D721Med (cell line): ENCODE measurements at regions not wholly inside any gene's neighbourhood (a gene's known extent, or its start where the extent isn't known, plus 50 kb on each side); places are given as distances from the start of the nearest gene placed in this dataset.

Experiments
- DNase-seq: peaks from one replicate; pipeline ENCODE4 v3.0.0; 2011; ENCODE audit warnings: low spot score; ENCODE audit not compliant: insufficient read length
- FAIRE-seq: peaks from 2 replicates; lab custom pipeline; 2011; peaks lifted over from hg19 to GRCh38; lab: Jason Lieb, UNC
- TF ChIP-seq, protein P1 (sequence below): IDR thresholded peaks from 2 replicates; pipeline ENCODE4 v1.5.1; 2012; ENCODE audit warnings: mild to moderate bottlenecking, control low read depth; ENCODE audit not compliant: insufficient read depth; ENCODE audit errors: missing control alignments

DNA sequence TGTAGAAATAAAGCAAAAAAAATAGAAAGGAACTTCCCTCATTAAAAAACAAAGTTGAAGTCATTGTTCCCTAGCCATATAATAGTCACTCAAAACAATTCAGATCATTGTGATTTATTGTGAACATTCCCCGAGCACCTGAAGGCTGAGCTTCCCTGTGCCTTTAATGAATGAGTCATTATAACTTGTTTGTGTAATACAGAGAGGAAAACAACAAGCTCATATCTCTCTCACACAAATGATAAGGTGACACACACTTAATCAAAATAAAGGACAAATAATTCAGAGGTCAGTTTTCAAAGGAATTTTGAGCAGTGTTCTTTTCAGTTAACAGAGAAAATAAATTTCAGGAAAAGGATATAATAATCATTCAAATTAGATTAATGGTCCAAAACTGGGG lies 326.2 kb downstream of the DUSP10 start:
- no peak for DNase-seq
- no peak for FAIRE-seq
- TF ChIP-seq, protein P1, sequence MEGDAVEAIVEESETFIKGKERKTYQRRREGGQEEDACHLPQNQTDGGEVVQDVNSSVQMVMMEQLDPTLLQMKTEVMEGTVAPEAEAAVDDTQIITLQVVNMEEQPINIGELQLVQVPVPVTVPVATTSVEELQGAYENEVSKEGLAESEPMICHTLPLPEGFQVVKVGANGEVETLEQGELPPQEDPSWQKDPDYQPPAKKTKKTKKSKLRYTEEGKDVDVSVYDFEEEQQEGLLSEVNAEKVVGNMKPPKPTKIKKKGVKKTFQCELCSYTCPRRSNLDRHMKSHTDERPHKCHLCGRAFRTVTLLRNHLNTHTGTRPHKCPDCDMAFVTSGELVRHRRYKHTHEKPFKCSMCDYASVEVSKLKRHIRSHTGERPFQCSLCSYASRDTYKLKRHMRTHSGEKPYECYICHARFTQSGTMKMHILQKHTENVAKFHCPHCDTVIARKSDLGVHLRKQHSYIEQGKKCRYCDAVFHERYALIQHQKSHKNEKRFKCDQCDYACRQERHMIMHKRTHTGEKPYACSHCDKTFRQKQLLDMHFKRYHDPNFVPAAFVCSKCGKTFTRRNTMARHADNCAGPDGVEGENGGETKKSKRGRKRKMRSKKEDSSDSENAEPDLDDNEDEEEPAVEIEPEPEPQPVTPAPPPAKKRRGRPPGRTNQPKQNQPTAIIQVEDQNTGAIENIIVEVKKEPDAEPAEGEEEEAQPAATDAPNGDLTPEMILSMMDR, result no peak

DNA sequence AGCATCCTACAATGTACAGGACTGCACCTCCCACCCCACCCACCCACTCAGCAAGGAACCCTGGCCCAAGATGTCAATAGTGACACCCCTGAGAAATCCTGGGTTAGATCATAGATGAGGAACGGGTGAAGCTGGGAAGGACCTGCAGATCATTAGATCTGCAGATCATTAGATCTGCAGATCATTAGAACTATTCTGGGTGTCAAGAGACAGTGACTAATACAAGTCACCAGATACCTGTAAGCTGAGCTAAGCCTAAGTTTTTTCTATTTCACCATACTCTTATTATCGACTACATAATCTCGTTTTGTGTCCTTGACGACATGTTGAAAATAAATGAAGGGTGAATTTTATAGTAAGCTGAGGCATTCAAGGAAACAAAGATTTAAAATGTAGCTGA lies 325.7 kb downstream of the DUSP10 start:
- no peak for DNase-seq
- FAIRE-seq, result peak; percentile 92
- TF ChIP-seq, protein P1, result no peak

DNA sequence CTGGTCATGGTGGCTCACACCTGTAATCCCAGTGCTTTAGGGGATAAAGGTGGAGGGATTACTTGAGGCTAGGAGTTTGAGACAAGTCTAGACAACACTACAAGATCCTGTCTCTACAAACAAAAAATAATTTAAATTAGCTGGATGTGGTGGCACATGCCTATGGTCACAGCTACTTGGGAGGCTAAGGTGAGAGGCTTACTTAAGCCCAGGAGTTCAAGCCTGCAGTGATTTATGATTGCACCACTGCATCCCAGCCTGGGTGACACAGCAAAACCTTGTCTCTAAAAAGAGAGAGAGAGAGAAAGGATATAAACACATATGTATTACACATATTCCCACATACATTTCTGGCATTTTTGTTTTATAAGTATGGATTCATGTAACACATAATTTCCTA lies 325.2 kb downstream of the DUSP10 start:
- TF ChIP-seq, protein P1, result no peak
- FAIRE-seq (peak; percentile 84), DNase-seq (no peak)

DNA sequence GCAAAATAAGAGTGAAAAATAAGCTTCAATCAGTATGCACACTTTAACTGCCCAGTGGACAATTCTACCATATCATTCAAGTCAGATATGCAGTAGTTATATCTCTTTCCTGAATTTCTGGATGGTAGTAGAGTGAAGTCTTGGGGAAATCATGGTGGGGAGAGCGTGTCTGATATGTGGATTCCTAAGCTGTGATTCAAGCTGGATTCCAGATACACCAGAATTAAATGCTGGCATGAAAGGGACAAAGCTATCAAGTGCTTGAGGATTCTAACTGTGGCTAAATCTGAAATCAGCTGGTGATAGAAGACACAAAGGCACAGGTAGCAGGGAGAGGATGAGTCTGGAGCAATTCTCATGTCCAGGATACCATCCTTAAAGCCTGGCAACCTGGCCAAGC lies 323.5 kb downstream of the DUSP10 start:
- TF ChIP-seq, protein P1, result no peak
- DNase-seq, result no peak
- peak; percentile 82 for FAIRE-seq

DNA sequence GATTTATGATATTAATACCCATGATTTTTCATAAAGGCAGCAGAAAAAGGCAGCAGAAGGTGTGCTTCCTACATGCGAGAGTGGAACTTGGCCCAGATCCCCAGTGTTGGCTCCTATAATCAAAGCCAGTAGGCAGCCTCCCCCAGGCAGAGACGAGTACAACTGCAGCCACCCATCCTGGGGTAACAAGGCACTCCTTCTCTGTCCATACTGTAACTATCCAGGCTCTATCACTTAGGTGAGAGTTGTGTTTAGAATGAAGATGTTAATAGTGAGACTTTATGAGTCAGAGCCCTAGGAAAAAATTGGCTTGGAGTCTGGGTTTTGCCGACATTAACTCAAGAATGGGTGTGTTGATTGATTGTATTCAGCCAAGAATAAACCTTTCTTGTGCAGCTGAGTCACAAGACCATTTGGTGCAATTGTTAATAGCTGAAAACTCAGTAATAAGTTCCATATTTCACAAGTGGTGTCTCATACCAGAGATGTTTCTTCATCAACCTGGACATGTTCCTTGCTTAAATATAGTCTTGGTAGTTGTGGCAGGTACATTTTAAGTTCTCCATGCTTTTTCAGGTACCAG lies 322.3 kb downstream of the DUSP10 start:
- FAIRE-seq (no peak), DNase-seq (no peak)
- TF ChIP-seq, protein P1, result no peak

DNA sequence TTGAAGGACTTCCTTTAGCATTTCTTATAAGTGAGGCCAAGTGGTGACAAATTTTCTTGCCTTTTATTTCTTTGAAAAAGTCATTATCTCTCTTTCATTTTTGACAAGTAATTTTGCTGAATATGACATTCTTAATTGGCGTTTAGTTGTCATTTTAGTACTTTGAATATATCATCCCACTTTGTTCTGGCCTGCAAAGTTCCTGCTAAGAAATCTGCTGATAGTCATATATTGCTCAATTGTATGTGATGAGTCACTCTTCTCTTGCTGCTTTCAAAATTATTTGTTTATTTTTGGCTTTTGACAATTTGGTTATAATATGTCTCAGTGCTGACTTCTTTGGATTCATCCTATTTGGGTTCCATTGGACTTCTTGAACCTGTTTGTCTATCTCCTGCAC lies 312.6 kb downstream of the DUSP10 start:
- DNase-seq (no peak), FAIRE-seq (peak; percentile 76)
- TF ChIP-seq, protein P1, result no peak

DNA sequence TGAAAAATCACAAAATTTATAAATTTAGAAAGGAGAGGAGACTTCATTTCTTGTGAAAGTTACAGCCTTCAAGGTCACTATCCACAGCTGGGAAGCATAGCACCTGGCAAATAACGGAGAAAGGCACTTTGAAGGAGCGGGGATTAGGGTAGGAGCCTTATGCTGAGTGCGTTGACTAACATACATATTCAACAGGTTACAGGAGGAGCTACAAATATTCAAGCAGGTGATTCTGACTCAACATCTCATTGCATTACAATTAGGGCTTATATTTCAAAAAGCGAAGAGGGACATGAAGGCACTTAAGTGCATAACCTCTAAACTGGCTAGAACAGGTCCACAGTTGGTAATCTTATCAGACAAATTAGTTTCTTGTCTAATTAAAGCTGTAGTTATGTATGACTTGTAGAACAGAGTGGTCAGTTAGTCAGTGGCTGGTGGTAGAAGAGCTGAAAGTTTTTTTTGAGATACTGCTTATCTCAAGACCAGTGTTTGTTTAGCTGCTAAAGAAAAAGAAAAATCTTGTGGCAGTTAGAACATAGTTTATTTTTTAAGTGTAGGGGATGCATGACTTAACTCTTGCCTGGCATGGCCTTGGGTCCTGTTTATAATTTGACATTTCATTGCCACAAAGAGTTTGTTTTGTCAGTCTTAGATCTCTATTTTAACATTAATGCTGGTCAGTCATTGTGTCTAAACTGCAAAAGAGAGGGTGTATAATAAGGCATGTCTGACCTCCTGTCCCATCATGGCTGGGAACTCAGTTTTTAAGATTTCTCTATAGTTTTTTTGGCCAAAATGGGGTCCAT lies 311.5 kb downstream of the DUSP10 start:
- TF ChIP-seq, protein P1, result no peak
- FAIRE-seq (peak; percentile 81), DNase-seq (no peak)
